Right atrium auricular region (tissue), 2 donors: ENCODE measurements at regions not wholly inside any gene's neighbourhood (a gene's known extent, or its start where the extent isn't known, plus 50 kb on each side); places are given as distances from the start of the nearest gene placed in this dataset.

ENCODE experiments used
- DNase-seq: peaks from one replicate; pipeline ENCODE4 v3.0.0-alpha.2; 2019; ENCODE audit warnings: low spot score
- H3K27ac ChIP-seq, 2 donors: fragments of 200-600 bp; sonication (generic); 1 replicate in 1 of 2; 2 replicates in 1 of 2; pipeline ENCODE4 v1.5.1; 2016 to 2019
- H3K27me3 ChIP-seq, 2 donors: fragments of 200-600 bp; sonication (generic); one replicate each; pipeline versions ENCODE4 v1.5.1 to v1.6.0; 2017 to 2019
- H3K36me3 ChIP-seq: fragments of 200-600 bp; sonication (generic); one replicate; pipeline ENCODE4 v1.5.1; 2016
- H3K4me1 ChIP-seq, 2 donors: fragments of 200-600 bp; sonication (generic); one replicate each; pipeline versions ENCODE4 v1.5.1 to v1.6.0; 2017 to 2019
- H3K4me3 ChIP-seq, 2 donors: fragments of 200-600 bp; sonication (generic); 1 replicate in 1 of 2; 2 replicates in 1 of 2; pipeline ENCODE4 v1.5.1; 2017 to 2019; ENCODE audit warnings: mild to moderate bottlenecking in 1 of 2, moderate library complexity in 1 of 2
- H3K9me3 ChIP-seq, 2 donors: fragments of 200-600 bp; sonication (generic); one replicate each; pipeline ENCODE4 v1.5.1; 2019
- CTCF ChIP-seq, 2 donors: fragments of 200-600 bp; sonication (generic); IDR thresholded peaks; one replicate each; pipeline ENCODE4 v1.5.1; 2019; ENCODE audit warnings: antibody characterized with exemption in 2 of 2

- Histone ChIP-seq H3K4me3 (no peak overlapping the region), H3K27me3 (no peaks in the 10 kb centered on the region), H3K4me1 (no peaks in the 10 kb centered on the region), H3K36me3 (no peaks in the 10 kb centered on the region), H3K9me3 (no peaks in the 10 kb centered on the region), H3K27ac (no peak overlapping the region)
- TF ChIP-seq CTCF (IDR thresholded peaks at IDR 0.05): no peak
- no peak for DNase-seq
Observed at GRCh38 chr7:145957160-145957890, 159.3 kb upstream of the CNTNAP2 start.

- Histone ChIP-seq H3K4me1 (no peaks in the 10 kb centered on the region), H3K4me3 (no peak overlapping the region), H3K36me3 (no peaks in the 10 kb centered on the region), H3K27ac (no peak overlapping the region), H3K9me3 (peaks cover 0 to 5% of the 10 kb centered on the region in 2 donors), H3K27me3 (no peaks in the 10 kb centered on the region)
- DNase-seq: no peak
- TF ChIP-seq CTCF (IDR thresholded peaks at IDR 0.05): no peak
Observed at GRCh38 chr7:145951566-145951965, 165.0 kb upstream of the CNTNAP2 start.

GRCh38 chr7:145928937-145929336, 187.7 kb upstream of the CNTNAP2 start:
- Histone ChIP-seq H3K4me3 (no peak overlapping the region), H3K4me1 (no peaks in the 10 kb centered on the region), H3K27ac (no peak overlapping the region), H3K27me3 (no peaks in the 10 kb centered on the region), H3K9me3 (no peaks in the 10 kb centered on the region), H3K36me3 (no peaks in the 10 kb centered on the region)
- no peak for TF ChIP-seq CTCF (IDR thresholded peaks at IDR 0.05)
- no peak for DNase-seq

GRCh38 chr7:145919712-145920111, 196.9 kb upstream of the CNTNAP2 start:
- TF ChIP-seq CTCF (IDR thresholded peaks at IDR 0.05): no peak
- Histone ChIP-seq H3K27ac (no peak overlapping the region), H3K4me1 (no peaks in the 10 kb centered on the region), H3K27me3 (no peaks in the 10 kb centered on the region), H3K4me3 (no peak overlapping the region), H3K36me3 (no peaks in the 10 kb centered on the region), H3K9me3 (peaks cover 0 to 24% of the 10 kb centered on the region in 2 donors)
- no peak for DNase-seq

GRCh38 chr7:145916776-145917175, 199.8 kb upstream of the CNTNAP2 start:
- Histone ChIP-seq H3K36me3 (no peaks in the 10 kb centered on the region), H3K9me3 (peaks cover 0 to 24% of the 10 kb centered on the region in 2 donors), H3K27ac (no peak overlapping the region), H3K27me3 (no peaks in the 10 kb centered on the region), H3K4me3 (no peak overlapping the region), H3K4me1 (no peaks in the 10 kb centered on the region)
- DNase-seq: no peak
- no peak for TF ChIP-seq CTCF (IDR thresholded peaks at IDR 0.05)

GRCh38 chr7:145915679-145916078, 200.9 kb upstream of the CNTNAP2 start:
- DNase-seq: no peak
- Histone ChIP-seq H3K4me3 (no peak overlapping the region), H3K36me3 (no peaks in the 10 kb centered on the region), H3K4me1 (no peaks in the 10 kb centered on the region), H3K27me3 (no peaks in the 10 kb centered on the region), H3K27ac (no peak overlapping the region), H3K9me3 (peaks cover 0 to 23% of the 10 kb centered on the region in 2 donors)
- no peak for TF ChIP-seq CTCF (IDR thresholded peaks at IDR 0.05)
